HFFc6 (cell line): ENCODE measurements at regions not wholly inside any gene's neighbourhood (a gene's known extent, or its start where the extent isn't known, plus 50 kb on each side); places are given as distances from the start of the nearest gene placed in this dataset.
A peak's percentile ranks its signal among the peaks of the same experiment; 100 is the strongest.
"Not testable (repeated sequence)": the region's sequence is repeated elsewhere in the genome, so short reads cannot be mapped to it uniquely, and the experiment has no call there.

Experiments
- DNase-seq: peaks from one replicate; pipeline ENCODE4 v3.0.0-alpha.2; 2018
- H3K27ac Mint-ChIP-seq: 2 replicates; pipeline ENCODE4 v1.8.0; 2020; ENCODE audit warnings: mild to moderate bottlenecking, mixed read lengths
- H3K27me3 Mint-ChIP-seq: 2 replicates; pipeline ENCODE4 v1.8.0; 2021; ENCODE audit warnings: mild to moderate bottlenecking, moderate library complexity, mixed read lengths; ENCODE audit not compliant: insufficient read depth
- H3K36me3 Mint-ChIP-seq: 2 replicates; pipeline ENCODE4 v1.8.0; 2021; ENCODE audit warnings: low read depth, mixed read lengths
- H3K4me1 Mint-ChIP-seq: 2 replicates; pipeline ENCODE4 v1.8.0; 2020; ENCODE audit warnings: low read depth, mixed read lengths
- H3K4me3 Mint-ChIP-seq: 2 replicates; pipeline ENCODE4 v1.8.0; 2020; ENCODE audit warnings: mild to moderate bottlenecking, moderate library complexity, mixed read lengths
- H3K9me3 Mint-ChIP-seq: 2 replicates; pipeline ENCODE4 v1.8.0; 2020; ENCODE audit warnings: mild to moderate bottlenecking, mixed read lengths
- TF ChIP-seq, protein P1 (sequence below): fragments of 200-600 bp; sonication (generic); IDR thresholded peaks from 2 replicates; pipeline ENCODE4 v1.5.0; 2021; ENCODE audit warnings: antibody characterized with exemption, mild to moderate bottlenecking

DNA sequence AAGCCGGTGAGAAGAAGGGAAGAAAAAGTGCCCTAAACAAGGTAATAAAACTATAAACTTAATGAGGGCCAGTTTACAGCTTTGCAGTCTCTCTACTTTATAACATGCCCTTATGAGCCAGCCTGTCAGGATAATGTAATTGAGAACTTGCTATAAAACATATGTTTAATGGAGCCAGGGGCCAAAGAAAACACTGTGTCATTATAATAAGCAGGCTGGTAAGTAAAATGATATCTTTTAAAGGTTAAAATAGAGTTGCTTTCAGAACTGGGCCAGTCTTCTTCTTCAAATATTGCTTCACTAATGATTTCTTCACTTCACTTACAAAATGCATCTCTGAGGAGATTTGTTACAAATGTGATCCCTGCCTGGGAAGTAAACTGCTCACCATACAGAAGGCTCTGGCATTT, 192.5 kb downstream of the SHOX2 start:
- peaks cover 6% of the 10 kb centered on the region; the same call in 1 of the 2 replicates for H3K4me1 Mint-ChIP-seq
- TF ChIP-seq, protein P1, sequence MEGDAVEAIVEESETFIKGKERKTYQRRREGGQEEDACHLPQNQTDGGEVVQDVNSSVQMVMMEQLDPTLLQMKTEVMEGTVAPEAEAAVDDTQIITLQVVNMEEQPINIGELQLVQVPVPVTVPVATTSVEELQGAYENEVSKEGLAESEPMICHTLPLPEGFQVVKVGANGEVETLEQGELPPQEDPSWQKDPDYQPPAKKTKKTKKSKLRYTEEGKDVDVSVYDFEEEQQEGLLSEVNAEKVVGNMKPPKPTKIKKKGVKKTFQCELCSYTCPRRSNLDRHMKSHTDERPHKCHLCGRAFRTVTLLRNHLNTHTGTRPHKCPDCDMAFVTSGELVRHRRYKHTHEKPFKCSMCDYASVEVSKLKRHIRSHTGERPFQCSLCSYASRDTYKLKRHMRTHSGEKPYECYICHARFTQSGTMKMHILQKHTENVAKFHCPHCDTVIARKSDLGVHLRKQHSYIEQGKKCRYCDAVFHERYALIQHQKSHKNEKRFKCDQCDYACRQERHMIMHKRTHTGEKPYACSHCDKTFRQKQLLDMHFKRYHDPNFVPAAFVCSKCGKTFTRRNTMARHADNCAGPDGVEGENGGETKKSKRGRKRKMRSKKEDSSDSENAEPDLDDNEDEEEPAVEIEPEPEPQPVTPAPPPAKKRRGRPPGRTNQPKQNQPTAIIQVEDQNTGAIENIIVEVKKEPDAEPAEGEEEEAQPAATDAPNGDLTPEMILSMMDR, result no peak
- no peaks in the 10 kb centered on the region for H3K9me3 Mint-ChIP-seq
- no peaks in the 10 kb centered on the region for H3K36me3 Mint-ChIP-seq
- DNase-seq, result no peak
- H3K4me3 Mint-ChIP-seq, result no peak overlapping the region
- no peak overlapping the region for H3K27ac Mint-ChIP-seq
- peaks cover 5% of the 10 kb centered on the region; the same call in 1 of the 2 replicates for H3K27me3 Mint-ChIP-seq

DNA sequence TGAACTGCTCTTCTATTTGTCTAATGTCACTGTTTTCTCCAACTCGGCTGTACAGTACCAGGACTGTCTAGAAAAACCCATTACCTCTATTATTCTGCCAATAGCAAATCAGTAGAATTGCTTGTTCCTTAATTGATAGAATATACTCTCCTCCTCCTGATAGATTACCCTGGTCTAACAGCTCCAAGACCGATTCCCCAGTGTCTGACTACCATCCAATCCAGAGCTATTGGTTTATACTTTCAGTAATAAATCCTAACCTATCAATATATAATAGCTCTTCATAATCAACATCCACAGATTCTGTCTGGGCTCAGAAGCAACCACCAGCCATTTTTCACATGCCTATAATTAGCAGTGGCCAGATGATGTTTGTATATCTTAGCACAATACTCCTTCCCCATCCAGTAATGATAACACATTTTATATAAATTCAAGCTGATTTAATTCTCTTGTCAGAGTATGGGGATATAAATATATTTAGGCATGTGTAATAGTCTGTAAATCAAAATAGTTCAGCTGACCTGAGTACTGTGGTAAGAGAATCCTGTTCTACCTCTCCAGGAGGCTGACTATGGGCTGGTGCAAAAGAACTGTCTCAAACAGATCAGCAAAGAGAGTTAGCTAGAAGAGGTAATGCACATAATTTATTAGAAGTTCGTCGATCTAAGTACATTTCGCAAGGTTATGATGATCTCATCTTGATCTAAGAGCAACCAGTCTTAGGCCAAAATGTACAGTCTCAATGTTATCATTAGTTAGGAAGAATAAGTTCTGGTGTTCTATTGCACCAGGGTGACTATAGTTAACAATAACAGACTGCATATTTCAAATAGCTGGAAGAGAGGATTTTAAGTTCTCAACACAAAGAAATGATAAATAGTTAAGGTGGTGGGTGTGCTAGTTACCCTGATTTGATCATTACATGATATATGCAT, 193.4 kb downstream of the SHOX2 start:
- TF ChIP-seq, protein P1, result no peak
- Mint-ChIP-seq H3K4me1 (peaks cover 6% of the 10 kb centered on the region; the same call in 1 of the 2 replicates), H3K9me3 (no peaks in the 10 kb centered on the region), H3K36me3 (no peaks in the 10 kb centered on the region), H3K4me3 (no peak overlapping the region), H3K27ac (no peak overlapping the region), H3K27me3 (peaks cover 5% of the 10 kb centered on the region; the same call in 1 of the 2 replicates)
- no peak for DNase-seq

DNA sequence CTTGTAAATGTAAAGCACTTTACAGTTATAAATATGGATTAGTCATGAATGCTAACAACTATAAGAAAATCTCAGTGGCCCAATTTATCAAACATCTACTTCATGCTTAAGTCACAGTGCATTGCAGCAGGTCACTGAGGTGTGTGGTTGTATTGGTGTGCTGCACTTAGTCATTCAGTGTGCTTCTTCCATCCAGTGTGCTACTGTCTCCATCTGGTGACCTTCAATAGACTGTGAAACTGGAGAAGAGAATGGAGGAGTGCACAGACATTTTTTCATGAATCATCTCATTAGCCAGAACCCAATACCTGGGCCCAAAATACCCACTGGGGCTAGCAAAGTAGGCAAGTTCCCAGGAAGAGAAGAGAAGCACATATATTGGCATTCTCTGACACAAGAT, 199.6 kb downstream of the SHOX2 start:
- no peak overlapping the region for H3K27ac Mint-ChIP-seq
- H3K27me3 Mint-ChIP-seq, result peaks cover 4% of the 10 kb centered on the region
- H3K4me1 Mint-ChIP-seq, result no peaks in the 10 kb centered on the region
- TF ChIP-seq, protein P1, result peak; percentile 57
- H3K36me3 Mint-ChIP-seq, result no peaks in the 10 kb centered on the region
- peaks cover 14% of the 10 kb centered on the region for H3K9me3 Mint-ChIP-seq
- DNase-seq, result peak; percentile 30
- H3K4me3 Mint-ChIP-seq, result no peak overlapping the region

DNA sequence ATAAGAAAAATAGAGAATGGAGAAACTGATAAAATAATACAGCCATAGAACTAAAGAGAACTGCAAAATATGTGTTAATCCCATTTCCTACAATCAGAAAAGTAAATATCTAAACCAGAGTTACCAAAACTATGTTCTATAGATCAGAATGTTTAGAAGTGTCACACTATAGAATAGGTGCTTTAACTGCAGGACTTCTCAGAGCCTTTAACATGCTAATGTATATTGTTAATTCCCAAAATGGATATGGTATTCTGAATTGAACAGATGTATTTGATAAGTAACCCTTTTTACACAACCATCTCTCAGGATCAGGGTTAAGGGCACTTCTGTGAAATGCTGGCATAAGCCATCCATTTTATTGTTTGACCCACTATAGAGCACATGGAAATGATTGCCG, 200.3 kb downstream of the SHOX2 start:
- TF ChIP-seq, protein P1, result no peak
- Mint-ChIP-seq H3K27me3 (peaks cover 2% of the 10 kb centered on the region), H3K9me3 (peaks cover 14% of the 10 kb centered on the region)

DNA sequence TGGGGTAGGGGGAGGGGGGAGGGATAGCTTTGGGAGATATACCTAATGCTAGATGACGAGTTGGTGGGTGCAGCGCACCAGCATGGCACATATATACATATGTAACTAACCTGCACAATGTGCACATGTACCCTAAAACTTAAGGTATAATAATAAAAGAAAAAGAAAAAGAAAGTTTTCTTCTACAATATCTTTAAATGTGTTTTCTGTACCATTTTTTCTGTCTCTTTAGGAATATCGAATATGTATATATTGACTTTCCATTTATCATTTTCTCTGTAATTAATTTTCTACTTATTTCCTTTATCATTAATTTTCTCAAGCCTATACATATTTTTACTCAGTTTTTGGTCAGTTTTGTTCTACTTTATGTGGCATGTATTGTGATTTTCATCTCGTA, 203.5 kb downstream of the SHOX2 start:
- H3K27ac Mint-ChIP-seq, H3K36me3 Mint-ChIP-seq, H3K4me3 Mint-ChIP-seq, DNase-seq, H3K4me1 Mint-ChIP-seq, H3K27me3 Mint-ChIP-seq: not testable (repeated sequence)
- peaks cover 14% of the 10 kb centered on the region for H3K9me3 Mint-ChIP-seq

More for the DNA sequence above, 200.3 kb downstream of the SHOX2 start:
- no peak overlapping the region for H3K27ac Mint-ChIP-seq
- H3K36me3 Mint-ChIP-seq, result no peaks in the 10 kb centered on the region
- no peak for DNase-seq
- H3K4me3 Mint-ChIP-seq, result no peak overlapping the region
- no peaks in the 10 kb centered on the region for H3K4me1 Mint-ChIP-seq

DNA sequence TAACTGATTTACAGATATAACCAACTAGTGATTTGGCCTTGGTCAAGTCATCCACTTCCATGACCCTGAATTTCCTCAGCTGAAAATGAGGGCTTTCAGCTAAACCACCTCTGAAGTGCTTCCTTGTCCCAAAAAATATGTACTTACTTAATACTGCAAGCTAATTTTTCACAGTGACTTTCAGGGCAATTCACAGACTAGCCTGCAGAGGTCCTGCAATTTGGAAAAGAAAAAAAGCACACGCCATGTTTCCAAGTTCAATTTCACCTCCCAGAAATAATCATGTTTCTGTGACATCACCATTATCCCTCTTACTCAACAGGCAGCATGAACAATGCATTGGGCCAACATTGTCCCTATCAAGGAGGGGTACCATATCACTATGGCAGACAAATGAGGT, 218.2 kb downstream of the SHOX2 start:
- Mint-ChIP-seq H3K27ac (no peak overlapping the region), H3K9me3 (no peaks in the 10 kb centered on the region), H3K36me3 (no peaks in the 10 kb centered on the region), H3K4me1 (no peaks in the 10 kb centered on the region), H3K4me3 (no peak overlapping the region), H3K27me3 (no peaks in the 10 kb centered on the region)
- TF ChIP-seq, protein P1, result peak; percentile 43
- DNase-seq, result no peak
